Loucy (cell line): ENCODE measurements at regions not wholly inside any gene's neighbourhood (a gene's known extent, or its start where the extent isn't known, plus 50 kb on each side); places are given as distances from the start of the nearest gene placed in this dataset.
"Not testable (repeated sequence)": the region's sequence is repeated elsewhere in the genome, so short reads cannot be mapped to it uniquely, and the experiment has no call there.

Source experiments
- H2AFZ ChIP-seq: fragments of 200-600 bp; sonication (generic); 2 replicates; pipeline ENCODE4 v1.6.0; 2016; ENCODE audit warnings: antibody characterized with exemption, mild to moderate bottlenecking, low read length, moderate library complexity
- H3F3A ChIP-seq: fragments of 200-600 bp; 2 replicates; pipeline ENCODE4 v1.6.0; 2016; ENCODE audit warnings: antibody characterized with exemption, low read depth, mild to moderate bottlenecking
- H3K27me3 ChIP-seq: fragments of 200-600 bp; sonication (generic); 2 replicates; pipeline ENCODE4 v1.6.1; 2014; ENCODE audit warnings: low read length, mild to moderate bottlenecking; ENCODE audit not compliant: insufficient read depth, poor library complexity, severe bottlenecking
- H3K36me3 ChIP-seq: fragments of 200-600 bp; sonication (generic); 2 replicates; pipeline ENCODE4 v1.6.1; 2016; ENCODE audit warnings: low read length; ENCODE audit not compliant: insufficient read depth
- H3K4me1 ChIP-seq: fragments of 200-600 bp; sonication (generic); 2 replicates; pipeline ENCODE4 v1.5.1; 2014; ENCODE audit warnings: low read length, mild to moderate bottlenecking; ENCODE audit not compliant: insufficient read depth, poor library complexity, severe bottlenecking
- H3K4me2 ChIP-seq: fragments of 200-600 bp; sonication (generic); 2 replicates; pipeline ENCODE4 v1.6.0; 2014; ENCODE audit warnings: antibody characterized with exemption, low read length, low read depth, mild to moderate bottlenecking; ENCODE audit not compliant: poor library complexity, severe bottlenecking
- H3K4me3 ChIP-seq: fragments of 200-600 bp; sonication (generic); 2 replicates; pipeline ENCODE4 v1.5.1; 2014; ENCODE audit warnings: low read length, mild to moderate bottlenecking, mixed read lengths; ENCODE audit not compliant: poor library complexity, severe bottlenecking
- H3K79me2 ChIP-seq: fragments of 200-600 bp; sonication (generic); 2 replicates; pipeline ENCODE4 v1.6.1; 2014; ENCODE audit warnings: low read length; ENCODE audit not compliant: insufficient read depth
- H3K9ac ChIP-seq: fragments of 200-600 bp; sonication (generic); 2 replicates; pipeline ENCODE4 v1.6.0; 2014; ENCODE audit warnings: mild to moderate bottlenecking, low read depth, low read length, moderate library complexity; ENCODE audit not compliant: poor library complexity, severe bottlenecking
- H3K9me2 ChIP-seq: fragments of 200-600 bp; sonication (generic); replicated peaks from 2 replicates; pipeline ENCODE4 v1.6.1; 2016; ENCODE audit warnings: low read depth, low read length, mixed read lengths
- H3K9me3 ChIP-seq: fragments of 200-600 bp; sonication (generic); 2 replicates; pipeline ENCODE4 v1.6.1; 2014; ENCODE audit warnings: mild to moderate bottlenecking, antibody characterized with exemption, low read length, low read depth; ENCODE audit not compliant: insufficient read depth
- H4K20me1 ChIP-seq: fragments of 200-600 bp; sonication (generic); 2 replicates; pipeline ENCODE4 v1.6.0; 2014; ENCODE audit warnings: antibody characterized with exemption, low read length, mild to moderate bottlenecking; ENCODE audit not compliant: insufficient read depth, poor library complexity, severe bottlenecking
- EZH2phosphoT487 ChIP-seq: fragments of 200-600 bp; IDR thresholded peaks from 2 replicates; pipeline ENCODE4 v1.6.1; 2018; ENCODE audit warnings: antibody characterized with exemption, mild to moderate bottlenecking, moderate library complexity, borderline replicate concordance
- TF ChIP-seq, protein P1 (sequence below): fragments of 200-600 bp; sonication (generic); conservative IDR thresholded peaks from 2 replicates; pipeline ENCODE4 v1.5.1; 2014; ENCODE audit warnings: mild to moderate bottlenecking, antibody characterized with exemption, low read length

DNA sequence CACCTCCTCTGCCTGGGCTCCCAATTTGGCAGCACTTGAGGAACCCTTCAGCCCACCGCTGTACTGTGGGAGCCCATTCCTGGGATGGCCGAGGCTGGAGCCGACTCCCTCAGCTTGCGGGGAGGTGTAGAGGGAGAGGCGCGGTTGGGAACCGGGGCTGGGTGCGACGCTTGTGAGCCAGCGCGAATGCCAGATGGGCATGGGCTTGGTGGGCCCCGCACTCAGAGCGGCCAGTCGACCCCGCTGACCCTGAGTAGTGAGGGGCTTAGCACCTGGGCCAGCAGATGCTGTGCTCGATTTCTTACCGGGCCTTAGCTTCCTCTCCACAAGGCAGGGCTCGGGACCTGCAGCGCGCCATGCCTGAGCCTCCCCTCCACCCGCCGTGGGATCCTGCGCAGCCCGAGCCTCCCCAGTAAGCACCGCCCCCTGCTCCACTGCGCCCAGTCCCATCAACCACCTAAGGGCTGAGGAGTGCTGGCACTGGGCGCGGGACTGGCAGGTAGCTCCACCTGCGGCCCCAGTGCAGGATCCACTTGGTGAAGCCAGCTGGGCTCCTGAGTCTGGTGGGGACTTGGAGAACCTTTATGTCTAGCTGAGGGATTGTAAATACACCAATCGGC lies 58.3 kb upstream of the DEFB108B start:
- Histone ChIP-seq H2AFZ (no peak overlapping the region), H3K36me3 (no peaks in the 10 kb centered on the region), H3K9me3 (no peaks in the 10 kb centered on the region), H3K4me1 (no peaks in the 10 kb centered on the region), H4K20me1 (no peaks in the 10 kb centered on the region), H3K9ac (no peak overlapping the region), H3K79me2 (no peaks in the 10 kb centered on the region), H3K4me2 (no peak overlapping the region), H3F3A (no peaks in the 10 kb centered on the region), H3K4me3 (no peak overlapping the region), H3K27me3 (no peaks in the 10 kb centered on the region), H3K9me2 (no peaks in the 10 kb centered on the region)
- TF ChIP-seq, protein P1, sequence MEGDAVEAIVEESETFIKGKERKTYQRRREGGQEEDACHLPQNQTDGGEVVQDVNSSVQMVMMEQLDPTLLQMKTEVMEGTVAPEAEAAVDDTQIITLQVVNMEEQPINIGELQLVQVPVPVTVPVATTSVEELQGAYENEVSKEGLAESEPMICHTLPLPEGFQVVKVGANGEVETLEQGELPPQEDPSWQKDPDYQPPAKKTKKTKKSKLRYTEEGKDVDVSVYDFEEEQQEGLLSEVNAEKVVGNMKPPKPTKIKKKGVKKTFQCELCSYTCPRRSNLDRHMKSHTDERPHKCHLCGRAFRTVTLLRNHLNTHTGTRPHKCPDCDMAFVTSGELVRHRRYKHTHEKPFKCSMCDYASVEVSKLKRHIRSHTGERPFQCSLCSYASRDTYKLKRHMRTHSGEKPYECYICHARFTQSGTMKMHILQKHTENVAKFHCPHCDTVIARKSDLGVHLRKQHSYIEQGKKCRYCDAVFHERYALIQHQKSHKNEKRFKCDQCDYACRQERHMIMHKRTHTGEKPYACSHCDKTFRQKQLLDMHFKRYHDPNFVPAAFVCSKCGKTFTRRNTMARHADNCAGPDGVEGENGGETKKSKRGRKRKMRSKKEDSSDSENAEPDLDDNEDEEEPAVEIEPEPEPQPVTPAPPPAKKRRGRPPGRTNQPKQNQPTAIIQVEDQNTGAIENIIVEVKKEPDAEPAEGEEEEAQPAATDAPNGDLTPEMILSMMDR, result no peak
- no peak for TF ChIP-seq EZH2phosphoT487

DNA sequence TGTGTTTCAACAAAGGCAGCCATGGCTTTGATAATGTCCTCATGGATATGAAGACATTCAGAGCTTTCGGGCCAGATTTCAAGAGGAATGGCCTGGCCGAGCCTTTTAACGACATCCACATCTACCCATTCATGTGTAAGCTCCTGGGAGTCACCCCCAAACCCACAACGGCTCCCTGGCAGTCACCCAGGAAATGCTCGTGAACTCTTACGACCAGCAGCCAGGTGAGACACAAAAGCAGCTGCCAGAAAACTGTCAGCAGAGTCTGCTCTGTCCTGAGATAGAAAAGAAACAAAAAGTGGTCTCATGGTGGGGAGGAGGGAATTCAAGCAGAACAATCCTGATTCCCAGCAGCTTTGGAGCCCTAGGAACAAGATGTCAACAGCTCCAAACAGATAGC lies 52.9 kb upstream of the DEFB108B start:
- H3F3A ChIP-seq, H3K79me2 ChIP-seq, H3K4me3 ChIP-seq, H3K36me3 ChIP-seq, H2AFZ ChIP-seq, H4K20me1 ChIP-seq, H3K4me2 ChIP-seq, H3K27me3 ChIP-seq, H3K9me2 ChIP-seq, H3K4me1 ChIP-seq, H3K9ac ChIP-seq, H3K9me3 ChIP-seq: not testable (repeated sequence)

DNA sequence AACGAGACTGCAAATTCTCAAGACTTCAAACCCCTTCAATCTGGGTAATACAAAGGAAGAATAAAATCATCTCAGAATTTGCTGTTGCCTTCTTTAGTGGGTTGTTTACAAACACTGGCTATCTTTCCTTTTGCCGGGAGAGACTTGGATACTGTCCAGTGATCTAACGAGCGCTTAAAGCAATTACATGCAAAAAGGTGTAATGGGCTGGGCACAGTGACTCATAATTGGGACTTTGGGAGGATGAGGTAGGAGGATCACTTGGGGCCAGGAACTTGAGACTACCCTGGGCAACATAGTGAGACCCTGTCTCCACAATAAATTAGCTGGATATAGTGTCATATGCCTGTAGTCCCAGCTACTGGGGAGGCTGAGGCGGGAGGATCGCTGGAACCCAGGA lies 52.2 kb upstream of the DEFB108B start:
- not testable (repeated sequence) for H3F3A ChIP-seq, H3K9me2 ChIP-seq, H3K36me3 ChIP-seq, H3K4me1 ChIP-seq, H3K79me2 ChIP-seq, H3K4me2 ChIP-seq, H2AFZ ChIP-seq, H4K20me1 ChIP-seq, H3K4me3 ChIP-seq, H3K27me3 ChIP-seq, H3K9ac ChIP-seq, H3K9me3 ChIP-seq

DNA sequence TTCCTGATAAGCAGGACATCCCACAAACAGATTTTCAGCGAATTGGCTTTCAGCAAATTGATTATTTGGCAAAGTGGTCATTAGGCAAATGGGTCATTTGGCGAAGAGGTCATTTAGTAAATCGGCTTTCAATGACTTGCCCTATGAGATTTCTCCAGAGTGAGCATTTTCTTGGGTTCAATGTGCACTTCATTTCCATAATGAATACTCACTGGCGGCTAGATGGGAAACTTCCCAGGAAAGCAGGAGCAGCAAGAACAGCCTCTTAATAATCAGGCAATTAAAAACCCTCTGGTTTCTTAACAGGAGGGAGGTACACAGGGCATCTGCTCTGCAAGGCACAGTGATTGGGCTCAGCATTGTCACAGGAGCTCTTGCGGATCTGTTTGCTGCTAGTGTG lies 51.5 kb upstream of the DEFB108B start:
- not testable (repeated sequence) for H3F3A ChIP-seq, H4K20me1 ChIP-seq, H3K9me2 ChIP-seq, H2AFZ ChIP-seq, H3K9me3 ChIP-seq, H3K79me2 ChIP-seq, H3K27me3 ChIP-seq, H3K9ac ChIP-seq, H3K36me3 ChIP-seq, H3K4me1 ChIP-seq, H3K4me2 ChIP-seq, H3K4me3 ChIP-seq

DNA sequence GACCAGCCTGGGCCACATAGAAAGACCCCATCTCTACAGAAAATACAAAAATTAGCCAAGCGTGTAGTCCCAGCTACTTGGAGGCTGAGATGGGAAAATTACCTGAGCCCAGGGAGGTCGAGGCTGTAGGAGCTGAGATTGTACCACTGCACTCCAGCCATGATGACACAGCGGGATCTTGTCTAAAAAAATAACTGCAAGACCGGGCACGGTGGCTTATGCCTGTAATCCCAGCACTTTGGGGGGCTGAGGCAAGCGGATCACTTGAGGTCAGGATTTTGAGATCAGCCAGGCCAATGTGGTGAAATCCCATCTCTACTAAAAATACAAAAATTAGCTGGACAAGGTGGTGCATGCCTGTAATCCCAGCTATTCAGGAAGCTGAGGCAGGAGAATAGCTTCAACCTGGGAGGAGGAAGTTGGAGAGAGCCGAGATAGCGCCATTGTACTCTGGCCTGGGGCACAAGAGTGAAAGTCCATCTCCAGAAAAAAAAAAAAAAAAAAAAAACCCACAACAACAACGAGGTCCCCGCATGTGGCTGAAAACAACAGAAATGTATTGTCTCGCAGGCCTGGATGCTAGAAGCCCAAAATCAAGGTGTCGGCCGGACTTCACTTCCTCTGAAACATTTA lies 50.7 kb upstream of the DEFB108B start:
- H3K4me3 ChIP-seq, H4K20me1 ChIP-seq, H3K9ac ChIP-seq, H3K4me1 ChIP-seq, H3K9me2 ChIP-seq, H3K79me2 ChIP-seq, H3K4me2 ChIP-seq, H3K27me3 ChIP-seq, H2AFZ ChIP-seq, H3F3A ChIP-seq, H3K9me3 ChIP-seq, H3K36me3 ChIP-seq: not testable (repeated sequence)

DNA sequence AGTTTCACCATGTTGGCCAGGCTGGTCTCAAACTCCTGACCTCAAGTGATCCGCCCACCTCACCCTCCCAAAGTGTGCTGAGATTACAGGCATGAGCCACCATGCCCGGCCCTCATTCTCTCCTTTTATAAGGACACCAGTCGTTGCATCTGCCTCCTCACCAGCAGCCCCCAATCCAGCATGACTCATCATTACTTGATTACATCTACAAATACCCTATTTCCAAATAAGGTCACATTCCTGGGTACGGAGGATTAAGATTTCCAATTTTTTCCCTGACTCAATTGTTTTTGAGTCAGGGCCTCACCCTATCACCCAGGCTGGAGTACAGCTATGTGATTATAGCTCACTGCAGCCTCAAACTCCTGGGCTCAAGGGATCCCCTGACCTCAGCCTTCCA lies 49.8 kb upstream of the DEFB108B start:
- not testable (repeated sequence) for H3K4me2 ChIP-seq, H3F3A ChIP-seq, H3K9ac ChIP-seq, H2AFZ ChIP-seq, H3K27me3 ChIP-seq, H4K20me1 ChIP-seq, H3K9me3 ChIP-seq, H3K79me2 ChIP-seq, H3K9me2 ChIP-seq, H3K36me3 ChIP-seq, H3K4me3 ChIP-seq, H3K4me1 ChIP-seq
